22Rv1 (cell line): ENCODE measurements at regions not wholly inside any gene's neighbourhood (a gene's known extent, or its start where the extent isn't known, plus 50 kb on each side); places are given as distances from the start of the nearest gene placed in this dataset.

ENCODE experiments used
- ZFX ChIP-seq: fragments of 450-650 bp; IDR thresholded peaks from 2 replicates; pipeline ENCODE4 v1.6.1; 2017; ENCODE audit warnings: antibody characterized with exemption, borderline replicate concordance
- TF ChIP-seq, protein P1 (sequence below): fragments of 450-650 bp; IDR thresholded peaks from 2 replicates; pipeline ENCODE4 v1.5.1; 2017; ENCODE audit warnings: mild to moderate bottlenecking

DNA sequence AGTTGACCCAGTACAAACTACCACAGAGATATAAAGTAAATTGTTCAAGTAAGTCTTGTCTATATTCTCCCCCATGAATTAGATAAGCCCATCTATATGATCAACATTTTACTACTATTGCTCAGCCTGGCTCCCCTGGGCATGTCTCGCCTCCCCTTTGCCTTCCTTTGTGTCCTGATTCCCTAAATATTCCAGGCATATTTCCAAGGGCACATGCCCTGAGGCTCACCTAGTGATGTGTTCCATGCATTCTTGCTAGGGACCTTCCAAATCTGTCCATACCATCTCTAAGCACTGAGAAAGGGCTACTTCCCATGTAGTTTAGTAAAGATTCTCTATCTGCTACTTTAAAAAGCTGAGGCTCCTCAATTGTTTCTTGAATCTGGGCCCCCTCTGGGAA is 163.1 kb upstream of the ADRA1D start:
- TF ChIP-seq, protein P1, sequence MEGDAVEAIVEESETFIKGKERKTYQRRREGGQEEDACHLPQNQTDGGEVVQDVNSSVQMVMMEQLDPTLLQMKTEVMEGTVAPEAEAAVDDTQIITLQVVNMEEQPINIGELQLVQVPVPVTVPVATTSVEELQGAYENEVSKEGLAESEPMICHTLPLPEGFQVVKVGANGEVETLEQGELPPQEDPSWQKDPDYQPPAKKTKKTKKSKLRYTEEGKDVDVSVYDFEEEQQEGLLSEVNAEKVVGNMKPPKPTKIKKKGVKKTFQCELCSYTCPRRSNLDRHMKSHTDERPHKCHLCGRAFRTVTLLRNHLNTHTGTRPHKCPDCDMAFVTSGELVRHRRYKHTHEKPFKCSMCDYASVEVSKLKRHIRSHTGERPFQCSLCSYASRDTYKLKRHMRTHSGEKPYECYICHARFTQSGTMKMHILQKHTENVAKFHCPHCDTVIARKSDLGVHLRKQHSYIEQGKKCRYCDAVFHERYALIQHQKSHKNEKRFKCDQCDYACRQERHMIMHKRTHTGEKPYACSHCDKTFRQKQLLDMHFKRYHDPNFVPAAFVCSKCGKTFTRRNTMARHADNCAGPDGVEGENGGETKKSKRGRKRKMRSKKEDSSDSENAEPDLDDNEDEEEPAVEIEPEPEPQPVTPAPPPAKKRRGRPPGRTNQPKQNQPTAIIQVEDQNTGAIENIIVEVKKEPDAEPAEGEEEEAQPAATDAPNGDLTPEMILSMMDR, result no peak
- no peak for TF ChIP-seq ZFX
